ENCODE measurements at regions not wholly inside any gene's neighbourhood (a gene's known extent, or its start where the extent isn't known, plus 50 kb on each side); places are given as distances from the start of the nearest gene placed in this dataset.

DNA sequence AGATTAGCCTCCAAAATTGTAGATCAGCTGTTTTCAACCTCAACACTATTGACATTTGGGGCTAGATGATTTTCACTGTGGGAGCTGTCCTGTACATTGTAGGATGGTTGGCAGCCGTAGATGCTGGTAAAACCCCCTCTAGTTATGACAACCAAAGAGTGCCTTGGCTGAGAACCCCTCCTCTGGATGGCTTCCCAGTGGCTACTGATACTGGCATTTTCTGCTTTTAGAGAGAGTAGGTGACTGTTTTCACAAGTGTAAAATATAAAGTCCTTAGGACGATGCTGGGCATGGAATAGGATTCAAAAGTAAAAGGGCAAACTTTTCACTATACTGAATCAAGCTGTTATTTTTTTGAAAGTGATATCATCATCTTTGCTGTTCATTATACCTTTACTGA is 1048.8 kb upstream of the EEF2KMT start:
- TF ChIP-seq, protein P1, sequence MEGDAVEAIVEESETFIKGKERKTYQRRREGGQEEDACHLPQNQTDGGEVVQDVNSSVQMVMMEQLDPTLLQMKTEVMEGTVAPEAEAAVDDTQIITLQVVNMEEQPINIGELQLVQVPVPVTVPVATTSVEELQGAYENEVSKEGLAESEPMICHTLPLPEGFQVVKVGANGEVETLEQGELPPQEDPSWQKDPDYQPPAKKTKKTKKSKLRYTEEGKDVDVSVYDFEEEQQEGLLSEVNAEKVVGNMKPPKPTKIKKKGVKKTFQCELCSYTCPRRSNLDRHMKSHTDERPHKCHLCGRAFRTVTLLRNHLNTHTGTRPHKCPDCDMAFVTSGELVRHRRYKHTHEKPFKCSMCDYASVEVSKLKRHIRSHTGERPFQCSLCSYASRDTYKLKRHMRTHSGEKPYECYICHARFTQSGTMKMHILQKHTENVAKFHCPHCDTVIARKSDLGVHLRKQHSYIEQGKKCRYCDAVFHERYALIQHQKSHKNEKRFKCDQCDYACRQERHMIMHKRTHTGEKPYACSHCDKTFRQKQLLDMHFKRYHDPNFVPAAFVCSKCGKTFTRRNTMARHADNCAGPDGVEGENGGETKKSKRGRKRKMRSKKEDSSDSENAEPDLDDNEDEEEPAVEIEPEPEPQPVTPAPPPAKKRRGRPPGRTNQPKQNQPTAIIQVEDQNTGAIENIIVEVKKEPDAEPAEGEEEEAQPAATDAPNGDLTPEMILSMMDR (IDR thresholded peaks at IDR 0.05; ENCODE audit: insufficient read depth, missing control alignments), result no peak
- FAIRE-seq (no peak), DNase-seq (ENCODE audit: insufficient read length, low spot score) (no peak)

DNA sequence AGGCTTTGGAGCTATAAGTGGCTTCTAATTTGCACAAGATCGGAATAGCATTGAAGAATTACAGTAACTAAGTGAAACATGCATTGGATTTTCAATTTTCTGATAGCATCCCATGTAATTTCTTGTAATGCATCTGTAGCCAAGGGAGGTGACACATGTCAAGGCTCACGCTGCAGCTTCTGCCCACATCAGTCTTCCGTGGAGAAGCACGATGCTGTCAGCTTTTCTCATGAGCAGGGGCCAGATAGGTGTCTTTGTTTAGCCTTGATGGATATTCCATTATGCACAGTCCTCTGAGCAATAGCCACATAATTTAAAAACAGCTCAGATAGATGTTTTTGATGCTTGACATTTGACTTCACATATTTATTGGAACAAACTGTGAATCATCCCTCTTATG is 1046.9 kb upstream of the EEF2KMT start:
- no peak for DNase-seq (ENCODE audit: insufficient read length, low spot score)
- FAIRE-seq, result no peak
- TF ChIP-seq, protein P1 (IDR thresholded peaks at IDR 0.05; ENCODE audit: insufficient read depth, missing control alignments), result no peak

DNA sequence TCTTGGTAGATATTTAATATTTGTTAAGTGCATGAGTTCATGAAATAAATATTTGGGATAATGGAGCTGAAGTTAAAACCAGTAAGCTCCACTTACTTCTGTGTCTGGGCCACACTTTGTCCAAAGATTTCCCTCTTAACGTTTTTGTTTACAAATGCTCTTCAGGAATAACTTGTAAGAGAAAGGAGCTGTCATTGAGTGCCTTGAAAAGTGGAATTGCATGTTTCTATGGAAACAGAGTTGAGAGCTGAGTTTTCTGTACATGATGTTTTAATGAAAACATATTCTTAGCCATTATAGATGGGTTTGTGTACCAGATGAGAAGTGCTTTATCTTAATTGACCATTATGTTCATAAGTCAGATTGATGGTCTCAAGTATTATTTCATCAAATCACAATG is 1045.4 kb upstream of the EEF2KMT start:
- TF ChIP-seq, protein P1 (IDR thresholded peaks at IDR 0.05; ENCODE audit: insufficient read depth, missing control alignments), result no peak
- FAIRE-seq, result no peak
- DNase-seq (ENCODE audit: insufficient read length, low spot score), result no peak

DNA sequence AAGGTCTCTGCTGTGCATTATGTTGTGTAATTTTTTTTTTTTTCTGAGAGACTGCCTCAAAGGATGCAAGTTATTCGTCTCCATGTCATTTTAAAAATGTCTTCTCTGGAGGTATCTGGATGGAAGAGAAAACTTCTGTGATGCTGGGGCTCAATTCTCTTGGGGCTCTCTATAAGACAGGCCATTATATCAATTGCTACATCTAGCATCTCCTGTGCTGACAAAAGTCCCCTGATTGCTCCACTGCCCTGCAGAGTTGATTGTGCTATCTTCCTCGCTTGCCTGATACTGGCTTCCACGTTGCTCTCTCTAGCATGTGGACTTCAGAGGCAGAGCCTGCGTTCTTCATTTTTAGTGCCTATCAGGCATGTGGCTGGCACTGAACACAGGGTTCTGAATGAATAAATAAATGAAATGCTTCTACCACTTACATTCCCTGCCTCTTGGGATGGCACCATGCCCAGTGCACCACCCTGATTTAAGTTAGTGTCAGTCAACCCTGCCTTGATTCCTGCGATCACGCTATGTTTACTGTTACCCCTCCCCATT is 1035.5 kb upstream of the EEF2KMT start:
- no peak for FAIRE-seq

DNA sequence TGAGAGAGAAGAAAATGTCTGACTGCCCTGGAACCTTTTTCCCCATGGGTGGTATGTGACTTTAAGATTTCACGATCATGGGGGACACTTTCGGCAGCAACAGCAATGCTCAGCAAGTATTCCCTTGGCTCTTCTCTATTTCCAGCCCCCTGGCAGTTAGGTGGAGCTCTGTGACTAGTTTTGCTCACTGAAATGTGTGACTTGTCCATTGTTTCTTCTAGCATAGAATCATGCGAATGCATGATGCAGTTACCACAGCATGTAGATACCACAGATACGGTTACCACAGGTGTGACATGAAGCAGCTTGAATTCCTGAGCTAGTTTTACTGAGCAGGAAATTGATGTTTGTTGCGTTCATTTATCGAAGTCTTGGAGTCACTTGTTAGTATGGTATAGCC is 1034.5 kb upstream of the EEF2KMT start:
- FAIRE-seq (no peak), DNase-seq (ENCODE audit: insufficient read length, low spot score) (no peak)

More for the DNA sequence above, 1035.5 kb upstream of the EEF2KMT start:
- TF ChIP-seq, protein P1 (IDR thresholded peaks at IDR 0.05; ENCODE audit: insufficient read depth, missing control alignments), result no peak
- DNase-seq (ENCODE audit: insufficient read length, low spot score), result no peak

DNA sequence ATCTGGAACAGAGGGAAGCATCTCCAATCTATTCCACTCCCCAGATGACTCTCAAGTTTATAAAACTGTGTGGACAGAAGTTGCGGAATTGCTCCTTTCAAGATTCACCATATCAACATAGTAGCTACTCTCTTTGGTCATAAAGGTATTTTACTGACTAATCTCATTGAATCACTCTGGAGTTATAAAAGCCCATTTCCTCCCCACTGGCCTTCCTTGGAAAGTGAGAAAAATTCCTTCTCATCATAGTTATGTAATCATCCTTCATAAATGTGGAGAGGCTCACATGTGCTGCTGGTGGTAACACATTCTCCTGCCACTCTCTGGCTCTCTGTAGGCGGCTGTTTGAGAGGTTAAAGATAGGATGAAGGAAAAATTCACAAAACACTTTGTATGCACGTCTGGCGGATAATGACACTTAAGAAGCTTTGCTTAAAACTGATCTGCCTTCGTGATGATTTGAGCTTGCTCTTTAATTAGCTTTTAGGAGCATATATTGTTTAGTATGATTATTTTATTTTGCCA is 1034.0 kb upstream of the EEF2KMT start:
- no peak for FAIRE-seq
- TF ChIP-seq, protein P1 (IDR thresholded peaks at IDR 0.05; ENCODE audit: insufficient read depth, missing control alignments), result no peak

More for the DNA sequence above, 1034.5 kb upstream of the EEF2KMT start:
- TF ChIP-seq, protein P1 (IDR thresholded peaks at IDR 0.05; ENCODE audit: insufficient read depth, missing control alignments), result no peak

DNA sequence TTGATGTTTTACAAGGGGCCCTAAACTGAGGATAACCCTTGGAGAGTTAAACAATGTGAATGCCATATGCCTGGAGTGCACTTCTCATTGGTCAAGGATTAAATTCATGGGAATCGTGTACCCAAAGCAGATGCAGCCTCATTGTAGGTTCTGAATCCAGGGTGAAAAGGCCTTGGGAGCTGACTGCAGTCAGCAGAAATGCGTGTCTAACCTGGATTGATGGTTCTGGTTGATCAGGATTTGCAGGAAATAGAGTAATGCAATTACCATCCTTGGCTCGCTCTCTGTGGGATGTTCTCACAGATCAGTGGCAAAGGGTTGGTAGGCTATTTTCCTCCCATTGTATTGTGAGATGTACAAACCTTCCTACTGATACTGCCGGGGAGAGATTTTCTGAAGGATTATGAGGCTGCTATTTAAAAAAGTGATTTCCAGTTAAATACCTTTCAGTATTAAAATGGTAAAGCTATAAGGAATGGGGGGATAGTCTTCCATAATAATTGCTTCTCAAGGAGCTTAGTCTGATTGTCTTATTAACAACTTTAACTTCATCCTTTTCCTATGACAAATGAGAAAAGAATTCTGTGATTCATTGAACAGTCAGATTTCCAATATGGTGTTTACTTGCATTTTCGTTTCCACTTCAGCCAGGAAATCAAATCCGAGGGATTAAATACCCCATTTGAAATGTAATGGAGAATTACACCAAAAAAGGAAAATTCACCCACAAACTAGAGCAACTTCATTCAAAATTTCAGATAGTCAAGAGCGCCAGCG is 1028.1 kb upstream of the EEF2KMT start:
- TF ChIP-seq, protein P1 (IDR thresholded peaks at IDR 0.05; ENCODE audit: insufficient read depth, missing control alignments), result no peak
- FAIRE-seq, result no peak
- DNase-seq (ENCODE audit: insufficient read length, low spot score), result no peak

More for the DNA sequence above, 1034.0 kb upstream of the EEF2KMT start:
- no peak for DNase-seq (ENCODE audit: insufficient read length, low spot score)
